ENCODE measurements at regions not wholly inside any gene's neighbourhood (a gene's known extent, or its start where the extent isn't known, plus 50 kb on each side); places are given as distances from the start of the nearest gene placed in this dataset.
A peak's percentile ranks its signal among the peaks of the same experiment; 100 is the strongest.

GRCh38 chr1:99163671-99164070 is 100.6 kb upstream of the PLPPR4 start:
- no peak for DNase-seq (ENCODE audit: low read depth)

GRCh38 chr1:99170516-99170915 is 93.8 kb upstream of the PLPPR4 start:
- DNase-seq (ENCODE audit: low read depth): no peak

GRCh38 chr1:99171184-99171813 is 93.0 kb upstream of the PLPPR4 start:
- no peak for DNase-seq (ENCODE audit: low read depth)

GRCh38 chr1:99173282-99173681 is 91.0 kb upstream of the PLPPR4 start:
- no peak for DNase-seq (ENCODE audit: low read depth)

GRCh38 chr1:99173900-99174299 is 90.4 kb upstream of the PLPPR4 start:
- DNase-seq (ENCODE audit: low read depth): no peak

- DNase-seq (ENCODE audit: low read depth): no peak
Measured at GRCh38 chr1:99176753-99177152, 87.5 kb upstream of the PLPPR4 start.

GRCh38 chr1:99177465-99177864 is 86.8 kb upstream of the PLPPR4 start:
- DNase-seq (ENCODE audit: low read depth): no peak

- peak; percentile 45 for DNase-seq (ENCODE audit: low read depth)
Measured at GRCh38 chr1:99180343-99180808, 83.9 kb upstream of the PLPPR4 start.

- DNase-seq (ENCODE audit: low read depth): no peak
Measured at GRCh38 chr1:99180915-99181314, 83.4 kb upstream of the PLPPR4 start.

GRCh38 chr1:99181892-99182291 is 82.4 kb upstream of the PLPPR4 start:
- no peak for DNase-seq (ENCODE audit: low read depth)

- no peak for DNase-seq (ENCODE audit: low read depth)
Measured at GRCh38 chr1:99185196-99185595, 79.1 kb upstream of the PLPPR4 start.

- no peak for DNase-seq (ENCODE audit: low read depth)
Measured at GRCh38 chr1:99193431-99193830, 70.9 kb upstream of the PLPPR4 start.

GRCh38 chr1:99198393-99198792 is 65.9 kb upstream of the PLPPR4 start:
- no peak for DNase-seq (ENCODE audit: low read depth)

GRCh38 chr1:99207216-99207615 is 57.1 kb upstream of the PLPPR4 start:
- DNase-seq (ENCODE audit: low read depth): no peak

Data from T follicular helper cell (primary cell).